ENCODE measurements at regions not wholly inside any gene's neighbourhood (a gene's known extent, or its start where the extent isn't known, plus 50 kb on each side); places are given as distances from the start of the nearest gene placed in this dataset.

DNA sequence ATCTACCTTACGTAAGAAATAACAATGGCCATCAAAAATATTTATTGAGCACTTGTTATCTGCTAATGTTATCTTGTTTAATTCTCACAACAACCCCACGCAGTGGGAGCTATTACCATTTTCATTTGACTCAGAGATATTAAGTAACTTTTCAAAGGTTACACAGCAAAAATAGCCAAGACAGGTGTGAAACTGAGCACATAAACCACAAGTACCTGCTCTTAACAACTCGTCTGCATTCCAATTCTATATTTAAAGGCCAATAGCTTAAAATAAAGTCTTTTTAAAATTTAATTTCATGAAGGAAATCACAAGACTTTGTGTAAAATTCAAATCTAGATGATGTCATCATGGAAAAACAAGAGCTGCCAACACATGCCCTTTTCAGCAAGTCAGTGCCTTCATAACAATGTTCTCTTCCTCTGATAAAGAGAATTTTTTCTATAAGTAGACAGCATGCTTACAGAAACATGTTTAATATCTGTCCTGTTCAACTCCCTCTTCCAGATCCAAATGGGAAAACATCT, 111.6 kb downstream of the MED10 start:
- TF ChIP-seq POLR2A (IDR thresholded peaks at IDR 0.05; ENCODE audit: low read length) (no peak), GATA1 (IDR thresholded peaks at IDR 0.05; ENCODE audit: low read depth, low read length) (no peak)

Data from erythroblast (primary cell).